Ascending aorta (tissue), 2 donors: ENCODE measurements at regions not wholly inside any gene's neighbourhood (a gene's known extent, or its start where the extent isn't known, plus 50 kb on each side); places are given as distances from the start of the nearest gene placed in this dataset.

ENCODE experiments used
- DNase-seq, 2 donors: peaks; one replicate each; pipeline ENCODE4 v3.0.0-alpha.2; 2019; ENCODE audit warnings: low spot score in 2 of 2
- H3K27ac ChIP-seq, 2 donors: fragments of 200-600 bp; sonication (generic); one replicate each; pipeline ENCODE4 v1.5.1; 2016 to 2017; ENCODE audit warnings: mild to moderate bottlenecking in 1 of 2
- H3K27me3 ChIP-seq: fragments of 200-600 bp; sonication (generic); one replicate; pipeline ENCODE4 v1.5.1; 2017
- H3K36me3 ChIP-seq, 2 donors: fragments of 200-600 bp; sonication (generic); one replicate each; pipeline ENCODE4 v1.5.1; 2016
- H3K4me1 ChIP-seq, 2 donors: fragments of 200-600 bp; sonication (generic); one replicate each; pipeline ENCODE4 v1.5.1; 2016 to 2017; ENCODE audit warnings: mild to moderate bottlenecking in 1 of 2
- H3K4me3 ChIP-seq, 2 donors: fragments of 200-600 bp; sonication (generic); one replicate each; pipeline ENCODE4 v1.5.1; 2016 to 2017; ENCODE audit warnings: mild to moderate bottlenecking in 1 of 2
- H3K9me3 ChIP-seq, 2 donors: fragments of 200-600 bp; sonication (generic); one replicate each; pipeline ENCODE4 v1.5.1; 2016
- CTCF ChIP-seq, 3 experiments: fragments of 200-600 bp in 2 of 3; fragments of 450-650 bp in 1 of 3; sonication (generic) in 2 of 3; IDR thresholded peaks; one replicate each; pipeline ENCODE4 v1.5.1; 2016 to 2019; ENCODE audit warnings: antibody characterized with exemption in 3 of 3, mild to moderate bottlenecking in 1 of 3, moderate library complexity in 1 of 3
- intact Hi-C: fragments of 100-400 bp; cut with DNase I; formaldehyde crosslinking; loops from one replicate; pipeline ENCODE4 v1.15.1; 2023

GRCh38 chr3:25952133-25952532, 162.2 kb downstream of the OXSM start:
- intact Hi-C loops = no loop called here
- Histone ChIP-seq H3K27me3 (no peaks in the 10 kb centered on the region), H3K4me3 (no peak overlapping the region), H3K36me3 (no peaks in the 10 kb centered on the region), H3K9me3 (no peaks in the 10 kb centered on the region), H3K27ac (no peak overlapping the region), H3K4me1 (no peaks in the 10 kb centered on the region)
- DNase-seq = no peak
- no peak for TF ChIP-seq CTCF (IDR thresholded peaks at IDR 0.05)

GRCh38 chr3:25957026-25957425, 167.1 kb downstream of the OXSM start:
- Histone ChIP-seq H3K4me3 (no peak overlapping the region), H3K27me3 (no peaks in the 10 kb centered on the region), H3K27ac (no peak overlapping the region), H3K36me3 (no peaks in the 10 kb centered on the region), H3K9me3 (no peaks in the 10 kb centered on the region), H3K4me1 (no peaks in the 10 kb centered on the region)
- no peak for DNase-seq
- TF ChIP-seq CTCF (IDR thresholded peaks at IDR 0.05) = no peak
- intact Hi-C loops = no loop called here

- intact Hi-C loops = no loop called here
- H3K27me3 ChIP-seq = no peaks in the 10 kb centered on the region
- no peak overlapping the region for H3K4me3 ChIP-seq
- DNase-seq = no peak
- TF ChIP-seq CTCF (IDR thresholded peaks at IDR 0.05) = no peak
- H3K9me3 ChIP-seq = no peaks in the 10 kb centered on the region
- no peaks in the 10 kb centered on the region for H3K36me3 ChIP-seq
- no peaks in the 10 kb centered on the region for H3K4me1 ChIP-seq
- H3K27ac ChIP-seq = no peak overlapping the region
Measured at GRCh38 chr3:25960776-25961175, 170.9 kb downstream of the OXSM start.

GRCh38 chr3:25962255-25962654, 172.4 kb downstream of the OXSM start:
- intact Hi-C loops = no loop called here
- no peak for TF ChIP-seq CTCF (IDR thresholded peaks at IDR 0.05)
- H3K27ac ChIP-seq = no peak overlapping the region
- no peak overlapping the region for H3K4me3 ChIP-seq
- H3K4me1 ChIP-seq = no peaks in the 10 kb centered on the region
- no peak for DNase-seq
- no peaks in the 10 kb centered on the region for H3K27me3 ChIP-seq
- no peaks in the 10 kb centered on the region for H3K9me3 ChIP-seq
- H3K36me3 ChIP-seq = no peaks in the 10 kb centered on the region

- no peaks in the 10 kb centered on the region for H3K27me3 ChIP-seq
- no peak overlapping the region for H3K4me3 ChIP-seq
- no peak overlapping the region for H3K27ac ChIP-seq
- H3K36me3 ChIP-seq = no peaks in the 10 kb centered on the region
- no peaks in the 10 kb centered on the region for H3K9me3 ChIP-seq
- no peak for TF ChIP-seq CTCF (IDR thresholded peaks at IDR 0.05)
- H3K4me1 ChIP-seq = no peaks in the 10 kb centered on the region
- intact Hi-C loops = no loop called here
- no peak for DNase-seq
Measured at GRCh38 chr3:25964141-25964540, 174.3 kb downstream of the OXSM start.

- Histone ChIP-seq H3K4me3 (no peak overlapping the region), H3K9me3 (no peaks in the 10 kb centered on the region), H3K27me3 (no peaks in the 10 kb centered on the region), H3K36me3 (no peaks in the 10 kb centered on the region), H3K4me1 (no peaks in the 10 kb centered on the region), H3K27ac (no peak overlapping the region)
- DNase-seq = no peak
- intact Hi-C loops = no loop called here
- no peak for TF ChIP-seq CTCF (IDR thresholded peaks at IDR 0.05)
Measured at GRCh38 chr3:25967385-25967784, 177.5 kb downstream of the OXSM start.
